Kidney epithelial cell (primary cell): ENCODE measurements at regions not wholly inside any gene's neighbourhood (a gene's known extent, or its start where the extent isn't known, plus 50 kb on each side); places are given as distances from the start of the nearest gene placed in this dataset.
"Not testable (repeated sequence)": the region's sequence is repeated elsewhere in the genome, so short reads cannot be mapped to it uniquely, and the experiment has no call there.

Experiments used
- DNase-seq: peaks from one replicate; pipeline ENCODE4 v3.0.0-alpha.2; 2010; ENCODE audit warnings: low read depth
- H3K27me3 ChIP-seq: 2 replicates; pipeline ENCODE4 v1.6.0; 2011; ENCODE audit warnings: low read length; ENCODE audit not compliant: control insufficient read depth, insufficient read depth
- H3K36me3 ChIP-seq: 2 replicates; pipeline ENCODE4 v1.5.1; 2011; ENCODE audit warnings: low read length; ENCODE audit not compliant: control insufficient read depth, insufficient read depth
- H3K4me3 ChIP-seq: 2 replicates; pipeline ENCODE4 v1.5.1; 2011; ENCODE audit warnings: low read depth, mild to moderate bottlenecking, control low read depth, low read length
- TF ChIP-seq, protein P1 (sequence below): IDR thresholded peaks from 2 replicates; pipeline ENCODE4 v1.5.1; 2011; ENCODE audit warnings: mild to moderate bottlenecking, moderate library complexity, low read length, control low read depth, inconsistent platforms; ENCODE audit not compliant: insufficient read depth, poor library complexity, severe bottlenecking

- DNase-seq, H3K36me3 ChIP-seq, H3K27me3 ChIP-seq, H3K4me3 ChIP-seq: not testable (repeated sequence)
These were observed 55.2 kb downstream of the GOLGA8B start for GRCh38 chr15:34528055-34528754.

DNA sequence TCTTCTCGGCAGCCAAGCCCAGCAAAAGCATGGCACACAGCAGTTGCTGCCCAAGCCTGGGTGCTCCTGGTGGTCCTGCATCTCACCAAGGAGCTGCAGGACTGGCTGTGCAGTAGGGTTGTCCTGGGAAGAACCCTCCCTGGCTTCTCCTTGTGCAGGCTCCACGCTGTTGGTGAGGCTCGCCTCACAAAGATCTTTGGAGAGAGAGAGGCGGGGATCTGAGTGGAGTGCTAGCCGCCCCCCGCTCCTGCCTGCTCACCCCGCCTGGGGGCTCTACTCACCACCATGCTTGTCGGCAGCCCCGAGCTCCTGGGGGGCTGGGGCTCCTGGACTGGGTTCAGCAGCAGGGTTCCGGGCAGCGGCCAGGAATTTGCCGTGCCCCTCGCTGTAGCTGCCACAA is 55.8 kb downstream of the GOLGA8B start:
- not testable (repeated sequence) for DNase-seq, H3K27me3 ChIP-seq, H3K4me3 ChIP-seq, H3K36me3 ChIP-seq

DNA sequence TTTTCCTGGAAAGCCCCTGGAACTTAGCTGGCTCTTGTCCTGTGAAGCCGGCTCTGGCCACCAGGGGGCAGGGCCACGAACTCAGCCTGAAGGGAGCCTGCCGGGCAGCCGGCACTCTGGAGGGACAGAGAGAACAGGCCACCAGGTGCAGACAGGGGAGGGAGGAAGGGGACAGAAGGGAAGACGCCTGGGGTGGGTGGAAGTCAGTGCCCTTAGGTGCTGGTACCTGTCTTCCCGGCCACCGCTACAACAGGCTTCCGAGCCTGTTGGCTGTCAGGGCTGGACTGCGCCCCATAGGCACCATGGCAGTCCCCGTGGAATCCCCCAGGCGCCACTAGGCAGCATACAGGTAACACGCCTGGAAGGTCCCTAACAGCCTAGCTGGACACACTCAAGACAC is 59.6 kb downstream of the GOLGA8B start:
- not testable (repeated sequence) for DNase-seq, H3K4me3 ChIP-seq, H3K36me3 ChIP-seq, H3K27me3 ChIP-seq

DNA sequence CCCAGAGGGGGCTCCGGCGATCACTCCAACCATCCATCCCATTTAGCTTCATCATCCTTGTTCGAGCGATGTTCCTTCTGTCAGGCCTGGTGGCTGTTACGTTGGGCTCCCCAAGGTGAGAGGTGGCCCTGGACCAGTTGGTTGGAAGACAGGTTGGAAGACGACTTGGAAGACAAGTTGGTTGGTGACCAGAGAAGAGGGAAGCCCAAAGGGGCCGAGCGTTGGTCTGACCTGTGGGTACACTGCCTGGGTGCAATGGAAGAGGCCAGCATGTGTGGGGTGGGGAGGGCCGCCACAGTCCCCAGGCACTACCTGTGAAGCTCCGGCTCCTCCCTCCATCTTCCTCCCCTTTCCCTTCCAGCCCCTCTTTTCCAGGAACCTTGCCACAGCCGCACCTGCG is 60.9 kb downstream of the GOLGA8B start:
- not testable (repeated sequence) for H3K4me3 ChIP-seq, DNase-seq

DNA sequence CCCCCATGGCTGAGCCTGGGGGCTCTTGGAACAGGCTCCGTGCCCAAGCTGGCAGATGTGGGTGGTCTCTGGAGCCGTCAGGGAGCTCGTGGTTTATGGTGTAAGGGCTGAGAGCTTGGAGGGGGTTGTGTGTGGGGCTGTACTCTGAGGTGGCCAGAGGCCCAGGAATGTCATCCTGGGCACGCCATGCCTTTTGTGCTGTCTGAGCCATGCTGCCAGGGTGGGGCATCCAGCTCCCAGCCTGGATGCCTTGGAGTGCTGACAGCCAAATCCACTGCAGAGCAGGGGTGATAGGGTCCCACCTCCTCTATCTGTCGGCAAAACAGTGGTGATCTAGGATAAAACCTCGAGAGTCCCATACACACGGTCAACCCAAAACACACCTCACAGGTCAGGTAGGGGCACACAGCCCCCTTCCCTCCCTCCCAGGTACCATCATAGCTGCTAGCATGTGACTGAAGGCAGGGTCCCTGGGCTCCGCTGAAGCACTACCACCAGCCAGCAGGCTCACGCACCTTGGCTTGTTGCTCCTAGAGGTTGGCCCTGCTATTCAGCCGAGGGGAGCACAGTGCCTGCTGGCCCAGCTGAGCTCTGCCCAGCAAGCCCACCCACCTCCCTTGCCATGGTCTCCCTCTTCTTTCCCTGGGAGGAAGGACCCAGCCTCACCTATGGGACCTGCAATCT is 61.5 kb downstream of the GOLGA8B start:
- H3K4me3 ChIP-seq, H3K27me3 ChIP-seq, H3K36me3 ChIP-seq, DNase-seq: not testable (repeated sequence)

More for the DNA sequence above, 60.9 kb downstream of the GOLGA8B start:
- H3K27me3 ChIP-seq, H3K36me3 ChIP-seq: not testable (repeated sequence)

DNA sequence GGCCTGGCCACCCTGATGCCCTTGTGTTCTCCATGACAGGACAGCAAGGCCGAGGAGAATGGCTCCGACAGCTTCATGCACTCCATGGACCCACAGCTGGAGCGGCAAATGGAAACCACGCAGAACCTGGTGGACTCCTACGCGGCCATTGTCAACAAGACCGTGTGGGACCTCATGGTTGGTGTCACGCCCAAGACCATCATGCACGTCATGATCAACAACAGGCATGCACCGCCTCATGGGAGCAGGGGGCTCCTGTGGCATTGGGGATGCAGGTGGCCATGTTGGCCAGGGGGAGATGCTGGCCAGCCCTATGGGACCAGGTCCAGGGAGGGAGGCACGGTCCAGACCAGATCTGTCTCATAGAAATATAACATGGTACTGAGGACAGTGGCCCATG is 62.9 kb downstream of the GOLGA8B start:
- H3K4me3 ChIP-seq, result no peak overlapping the region
- TF ChIP-seq, protein P1, sequence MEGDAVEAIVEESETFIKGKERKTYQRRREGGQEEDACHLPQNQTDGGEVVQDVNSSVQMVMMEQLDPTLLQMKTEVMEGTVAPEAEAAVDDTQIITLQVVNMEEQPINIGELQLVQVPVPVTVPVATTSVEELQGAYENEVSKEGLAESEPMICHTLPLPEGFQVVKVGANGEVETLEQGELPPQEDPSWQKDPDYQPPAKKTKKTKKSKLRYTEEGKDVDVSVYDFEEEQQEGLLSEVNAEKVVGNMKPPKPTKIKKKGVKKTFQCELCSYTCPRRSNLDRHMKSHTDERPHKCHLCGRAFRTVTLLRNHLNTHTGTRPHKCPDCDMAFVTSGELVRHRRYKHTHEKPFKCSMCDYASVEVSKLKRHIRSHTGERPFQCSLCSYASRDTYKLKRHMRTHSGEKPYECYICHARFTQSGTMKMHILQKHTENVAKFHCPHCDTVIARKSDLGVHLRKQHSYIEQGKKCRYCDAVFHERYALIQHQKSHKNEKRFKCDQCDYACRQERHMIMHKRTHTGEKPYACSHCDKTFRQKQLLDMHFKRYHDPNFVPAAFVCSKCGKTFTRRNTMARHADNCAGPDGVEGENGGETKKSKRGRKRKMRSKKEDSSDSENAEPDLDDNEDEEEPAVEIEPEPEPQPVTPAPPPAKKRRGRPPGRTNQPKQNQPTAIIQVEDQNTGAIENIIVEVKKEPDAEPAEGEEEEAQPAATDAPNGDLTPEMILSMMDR, result no peak
- H3K36me3 ChIP-seq, result no peaks in the 10 kb centered on the region
- H3K27me3 ChIP-seq, result no peaks in the 10 kb centered on the region
- no peak for DNase-seq

DNA sequence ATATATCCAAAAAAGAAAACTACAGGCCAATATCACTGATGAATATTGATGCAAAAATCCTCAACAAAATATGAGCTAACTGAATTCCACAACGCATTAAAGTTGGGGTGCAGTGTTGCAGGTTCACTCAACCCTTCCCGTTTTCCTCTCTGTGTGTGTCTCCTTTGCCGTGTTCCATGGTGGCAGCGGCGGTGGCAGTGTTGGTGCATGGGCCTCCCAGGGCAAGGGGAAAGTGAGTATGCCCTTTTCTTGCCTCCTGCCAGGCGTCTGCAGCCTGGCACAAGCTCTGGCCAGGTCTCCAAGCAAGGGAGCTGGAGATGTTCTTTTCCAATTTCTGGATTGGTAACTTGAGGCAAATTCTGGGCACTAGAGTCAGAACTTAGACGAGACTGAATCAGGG is 63.4 kb downstream of the GOLGA8B start:
- not testable (repeated sequence) for H3K4me3 ChIP-seq, H3K36me3 ChIP-seq, H3K27me3 ChIP-seq, DNase-seq

DNA sequence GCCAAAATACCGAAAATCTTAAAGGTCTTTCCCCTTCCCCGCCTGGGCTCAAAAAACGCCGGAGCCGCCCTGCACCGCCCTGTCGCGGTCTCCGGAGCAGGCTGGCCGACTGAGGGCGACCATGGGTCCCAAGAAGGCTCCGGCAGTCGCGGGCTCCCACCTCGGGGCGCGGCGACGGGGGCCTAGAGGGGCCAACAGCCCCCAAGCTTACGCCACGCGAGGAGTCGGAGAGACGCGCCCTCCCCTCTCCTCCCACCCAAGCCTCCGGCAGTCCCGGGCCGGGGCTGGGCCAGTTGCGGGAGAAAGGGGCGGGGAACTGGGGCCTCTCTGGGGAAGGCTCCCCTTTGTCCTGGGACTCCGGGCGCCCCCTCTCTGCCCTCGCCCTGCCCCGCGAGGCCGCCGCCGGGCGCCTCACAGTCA is 69.2 kb downstream of the GOLGA8B start:
- Histone ChIP-seq H3K4me3 (peak overlapping the region; percentile 40), H3K27me3 (peaks cover 20% of the 10 kb centered on the region), H3K36me3 (no peaks in the 10 kb centered on the region)
- TF ChIP-seq, protein P1, result no peak
- no peak for DNase-seq

DNA sequence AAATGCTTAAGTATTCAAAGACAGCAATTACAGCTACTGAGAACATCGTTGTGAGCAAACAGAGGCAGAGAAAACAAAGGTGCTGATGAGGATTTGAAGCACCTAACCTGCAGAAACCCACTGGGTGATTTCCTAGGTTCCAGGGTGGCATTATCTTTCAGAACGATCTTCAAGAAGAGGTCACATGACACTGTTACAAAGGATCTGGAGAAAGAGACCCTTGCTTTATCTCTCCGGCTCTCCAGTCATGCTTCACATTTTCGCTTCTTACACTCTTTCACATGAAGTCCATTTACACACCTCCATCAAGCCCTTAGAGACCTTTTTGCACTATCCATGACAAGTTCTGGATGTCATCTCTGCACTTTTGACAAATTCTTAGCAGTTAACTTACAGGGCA is 70.8 kb downstream of the GOLGA8B start:
- Histone ChIP-seq H3K36me3 (no peaks in the 10 kb centered on the region), H3K27me3 (peaks cover 20% of the 10 kb centered on the region), H3K4me3 (no peak overlapping the region)
- DNase-seq, result no peak
- TF ChIP-seq, protein P1, result no peak
